Osteoblast (primary cell): ENCODE measurements at regions not wholly inside any gene's neighbourhood (a gene's known extent, or its start where the extent isn't known, plus 50 kb on each side); places are given as distances from the start of the nearest gene placed in this dataset.

Experiments
- DNase-seq: peaks from one replicate; pipeline ENCODE4 v3.0.0; 2011; ENCODE audit warnings: low spot score, mixed read lengths; ENCODE audit not compliant: insufficient read length; ENCODE audit errors: missing footprints
- H2AFZ ChIP-seq: 2 replicates; pipeline ENCODE4 v1.6.0; 2011; ENCODE audit warnings: mild to moderate bottlenecking, low read length
- H3K27ac ChIP-seq: 2 replicates; pipeline ENCODE4 v1.5.1; 2011; ENCODE audit warnings: mild to moderate bottlenecking, low read depth, low read length, moderate library complexity
- H3K27me3 ChIP-seq: 2 replicates; pipeline ENCODE4 v1.6.0; 2012; ENCODE audit warnings: mild to moderate bottlenecking, control low read depth, inconsistent platforms, low read length, moderate library complexity; ENCODE audit not compliant: insufficient read depth
- H3K36me3 ChIP-seq: 2 replicates; pipeline ENCODE4 v1.5.1; 2011; ENCODE audit warnings: mild to moderate bottlenecking, low read length, control low read depth, moderate library complexity; ENCODE audit not compliant: insufficient read depth
- H3K4me1 ChIP-seq: 2 replicates; pipeline ENCODE4 v1.5.1; 2011; ENCODE audit warnings: mild to moderate bottlenecking, low read length, control low read depth, moderate library complexity; ENCODE audit not compliant: insufficient read depth
- H3K4me2 ChIP-seq: 2 replicates; pipeline ENCODE4 v1.6.0; 2011; ENCODE audit warnings: mild to moderate bottlenecking, low read length; ENCODE audit not compliant: insufficient read depth
- H3K4me3 ChIP-seq: fragments of 200-600 bp; sonication (generic); 3 replicates; pipeline ENCODE4 v1.5.1; 2012; ENCODE audit warnings: mild to moderate bottlenecking, low read length, inconsistent platforms; ENCODE audit not compliant: insufficient read depth
- H3K79me2 ChIP-seq: 2 replicates; pipeline ENCODE4 v1.6.0; 2012; ENCODE audit warnings: mild to moderate bottlenecking, low read length, control low read depth, inconsistent platforms; ENCODE audit not compliant: insufficient read depth
- H3K9me3 ChIP-seq: 2 replicates; pipeline ENCODE4 v1.5.1; 2011; ENCODE audit warnings: low read depth, low read length, control low read depth
- H4K20me1 ChIP-seq: 2 replicates; pipeline ENCODE4 v1.6.0; 2012; ENCODE audit warnings: mild to moderate bottlenecking, low read length, control low read depth; ENCODE audit not compliant: insufficient read depth
- CTCF ChIP-seq: IDR thresholded peaks from 2 replicates; pipeline ENCODE4 v1.5.1; 2011; ENCODE audit warnings: mild to moderate bottlenecking, low read depth, low read length, moderate library complexity; ENCODE audit errors: extremely low read depth

- Histone ChIP-seq H3K36me3 (no peaks in the 10 kb centered on the region), H3K4me2 (no peak overlapping the region), H2AFZ (no peak overlapping the region), H3K27ac (no peak overlapping the region), H3K4me3 (no peak overlapping the region), H4K20me1 (no peaks in the 10 kb centered on the region), H3K4me1 (no peaks in the 10 kb centered on the region), H3K27me3 (no peaks in the 10 kb centered on the region), H3K79me2 (no peaks in the 10 kb centered on the region), H3K9me3 (no peaks in the 10 kb centered on the region)
- TF ChIP-seq CTCF = no peak
- no peak for DNase-seq
These were observed 265.1 kb upstream of the DACH1 start for GRCh38 chr13:72132075-72132474.

- Histone ChIP-seq H3K27me3 (no peaks in the 10 kb centered on the region), H3K9me3 (no peaks in the 10 kb centered on the region), H3K4me1 (no peaks in the 10 kb centered on the region), H2AFZ (no peak overlapping the region), H3K36me3 (no peaks in the 10 kb centered on the region), H4K20me1 (no peaks in the 10 kb centered on the region), H3K27ac (no peak overlapping the region), H3K79me2 (no peaks in the 10 kb centered on the region), H3K4me3 (no peak overlapping the region), H3K4me2 (no peak overlapping the region)
- no peak for DNase-seq
- no peak for TF ChIP-seq CTCF
These were observed 262.1 kb upstream of the DACH1 start for GRCh38 chr13:72129117-72129516.

GRCh38 chr13:72127031-72127430 is 260.0 kb upstream of the DACH1 start:
- Histone ChIP-seq H3K4me2 (no peak overlapping the region), H2AFZ (no peak overlapping the region)

DNA sequence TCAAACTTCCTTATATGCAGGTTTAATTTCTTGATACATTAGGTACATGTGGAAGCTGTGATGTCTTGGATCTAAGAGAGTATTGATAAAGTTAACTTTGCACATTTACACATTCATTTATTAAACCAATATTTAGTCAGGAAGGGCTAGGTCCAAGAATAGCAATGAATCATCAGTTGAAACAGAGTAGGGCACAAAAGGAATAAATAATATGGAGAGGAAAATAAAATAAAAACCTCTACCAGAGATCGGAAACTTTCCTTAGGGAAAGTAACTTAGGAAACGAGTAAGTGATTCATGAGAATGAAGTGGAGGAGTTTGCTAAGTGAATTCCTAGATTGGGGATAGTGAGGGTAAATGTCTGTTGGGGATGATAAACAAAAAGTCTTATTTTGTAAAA is 259.4 kb upstream of the DACH1 start:
- Histone ChIP-seq H3K9me3 (no peaks in the 10 kb centered on the region), H3K4me2 (no peak overlapping the region), H3K36me3 (no peaks in the 10 kb centered on the region), H3K4me3 (no peak overlapping the region), H3K27ac (no peak overlapping the region), H2AFZ (no peak overlapping the region), H4K20me1 (no peaks in the 10 kb centered on the region), H3K27me3 (no peaks in the 10 kb centered on the region), H3K79me2 (no peaks in the 10 kb centered on the region), H3K4me1 (no peaks in the 10 kb centered on the region)
- no peak for TF ChIP-seq CTCF
- no peak for DNase-seq

More at GRCh38 chr13:72127031-72127430, 260.0 kb upstream of the DACH1 start:
- Histone ChIP-seq H4K20me1 (no peaks in the 10 kb centered on the region), H3K4me1 (no peaks in the 10 kb centered on the region), H3K4me3 (no peak overlapping the region), H3K79me2 (no peaks in the 10 kb centered on the region), H3K27ac (no peak overlapping the region), H3K27me3 (no peaks in the 10 kb centered on the region), H3K36me3 (no peaks in the 10 kb centered on the region), H3K9me3 (no peaks in the 10 kb centered on the region)
- no peak for TF ChIP-seq CTCF
- DNase-seq = no peak
